HCT116 (cell line): ENCODE measurements at regions not wholly inside any gene's neighbourhood (a gene's known extent, or its start where the extent isn't known, plus 50 kb on each side); places are given as distances from the start of the nearest gene placed in this dataset.

Experiments
- ATAC-seq: fragments of 200-7000 bp; cut with Tn5 transposase; 2 replicates; pipeline ENCODE4 v1.9.1; 2020; ENCODE audit warnings: mild to moderate bottlenecking, moderate library complexity
- BruUV-seq: library from RNA; stranded (reverse); fragments of 400-500 nt; replicated peaks from 2 replicates; lab custom pipeline; 2021; lab: Mats Ljungman, UMichigan
- CTCF ChIA-PET: fragments of 300-600 bp; sonication (Branson Sonifier 250); formaldehyde crosslinking; loops from one replicate; lab custom pipeline; 2021; ENCODE audit warnings: antibody characterized with exemption; lab: Charles Lee
- POLR2A ChIA-PET: fragments of 300-600, 350-600 bp; sonication (Branson Sonifier 250); formaldehyde crosslinking; loops from one replicate; lab custom pipeline; 2021; ENCODE audit warnings: antibody characterized with exemption; lab: Charles Lee
- RAD21 ChIA-PET, 2 experiments: fragments of 300-600 bp; sonication (Branson Sonifier 250); formaldehyde crosslinking; loops; one replicate each; lab custom pipeline; 2023; ENCODE audit warnings: low total read pairs in 2 of 2; ENCODE audit not compliant: uncharacterized antibody in 2 of 2, unreplicated experiment in 2 of 2, low non-redundant PET in 1 of 2; lab: Charles Lee
- DNase-seq: peaks from one replicate; pipeline ENCODE4 v3.0.0-alpha.2; 2010; ENCODE audit warnings: low read depth, low spot score
- H2AFZ ChIP-seq: fragments of 200-600 bp; shearing (Covaris generic), sonication (generic); 2 replicates; pipeline ENCODE4 v1.6.1; 2017; ENCODE audit warnings: low read depth, mixed run types, mixed read lengths, antibody characterized with exemption, low read length; ENCODE audit not compliant: poor library complexity, severe bottlenecking
- H3K27ac ChIP-seq: 2 replicates; pipeline ENCODE4 v1.5.1; 2012; ENCODE audit warnings: low read depth, low read length
- H3K27me3 ChIP-seq: fragments of 200-600 bp; sonication (generic); 2 replicates; pipeline ENCODE4 v1.6.1; 2016; ENCODE audit warnings: mixed run types, low read length, mixed read lengths; ENCODE audit not compliant: insufficient read depth
- H3K36me3 ChIP-seq, 2 experiments: fragments of 200-500 bp in 1 of 2; fragments of 200-600 bp in 1 of 2; sonication (Bioruptor generic) in 1 of 2; sonication (generic) in 1 of 2; 2 replicates each; pipeline versions ENCODE4 v1.5.1 to v1.6.1; 2014 to 2016; ENCODE audit warnings: low read length in 2 of 2, inconsistent platforms in 1 of 2, mixed read lengths in 1 of 2, mixed run types in 1 of 2; ENCODE audit not compliant: insufficient read depth in 2 of 2, control insufficient read depth in 1 of 2
- H3K4me1 ChIP-seq, 2 experiments: fragments of 200-600 bp in 1 of 2; sonication (generic) in 1 of 2; 2 replicates each; pipeline versions ENCODE4 v1.5.1 to v1.6.1; 2012 to 2017; ENCODE audit warnings: low read length in 2 of 2, inconsistent platforms in 1 of 2, mild to moderate bottlenecking in 1 of 2, mixed read lengths in 1 of 2, mixed run types in 1 of 2, moderate library complexity in 1 of 2; ENCODE audit not compliant: insufficient read depth in 2 of 2, control insufficient read depth in 1 of 2
- H3K4me2 ChIP-seq: fragments of 200-600 bp; sonication (generic); 2 replicates; pipeline ENCODE4 v1.6.1; 2017; ENCODE audit warnings: mixed run types, low read length, mixed read lengths
- H3K4me3 ChIP-seq, 2 experiments: fragments of 200-600 bp in 1 of 2; sonication (generic) in 1 of 2; replicated peaks in 1 of 2; 2 replicates each; pipeline ENCODE4 v1.5.1; 2011 to 2016; ENCODE audit warnings: low read length in 2 of 2, control low read depth in 1 of 2, low read depth in 1 of 2, mild to moderate bottlenecking in 1 of 2, mixed read lengths in 1 of 2, mixed run types in 1 of 2
- H3K79me2 ChIP-seq: fragments of 200-600 bp; sonication (generic); 2 replicates; pipeline ENCODE4 v1.6.1; 2017; ENCODE audit warnings: mild to moderate bottlenecking, mixed run types, low read length, moderate library complexity, mixed read lengths; ENCODE audit not compliant: insufficient read depth
- H3K9ac ChIP-seq: fragments of 200-600 bp; sonication (generic); 2 replicates; pipeline ENCODE4 v1.6.1; 2016; ENCODE audit warnings: low read length, mixed read lengths
- H3K9me2 ChIP-seq: fragments of 200-600 bp; sonication (generic), shearing (Covaris generic); 2 replicates; pipeline ENCODE4 v1.6.1; 2017; ENCODE audit warnings: mixed run types, mild to moderate bottlenecking, moderate library complexity; ENCODE audit not compliant: insufficient read depth
- H3K9me3 ChIP-seq, 2 experiments: fragments of 200-500 bp in 1 of 2; fragments of 200-600 bp in 1 of 2; sonication (Bioruptor generic) in 1 of 2; sonication (generic) in 1 of 2; 2 replicates each; pipeline ENCODE4 v1.6.1; 2014 to 2017; ENCODE audit warnings: low read length in 2 of 2, mixed read lengths in 2 of 2, inconsistent platforms in 1 of 2, low read depth in 1 of 2, mild to moderate bottlenecking in 1 of 2, mixed run types in 1 of 2, moderate library complexity in 1 of 2; ENCODE audit not compliant: control insufficient read depth in 1 of 2, insufficient read depth in 1 of 2
- H4K20me1 ChIP-seq: fragments of 200-600 bp; sonication (generic), shearing (Covaris generic); 2 replicates; pipeline ENCODE4 v1.6.1; 2017; ENCODE audit warnings: mixed run types, mild to moderate bottlenecking, moderate library complexity; ENCODE audit not compliant: insufficient read depth
- CBX3 ChIP-seq: IDR thresholded peaks from 2 replicates; pipeline ENCODE4 v1.6.1; 2012; ENCODE audit warnings: low read depth
- EGR1 ChIP-seq: IDR thresholded peaks from 2 replicates; pipeline ENCODE4 v1.6.1; 2012; ENCODE audit warnings: low read depth
- EZH2 ChIP-seq: fragments of 200-600 bp; sonication (generic); IDR thresholded peaks from 2 replicates; pipeline ENCODE4 v1.6.1; 2017; ENCODE audit warnings: antibody characterized with exemption, mixed run types
- EZH2phosphoT487 ChIP-seq: fragments of 200-600 bp; IDR thresholded peaks from 2 replicates; pipeline ENCODE4 v1.6.1; 2018; ENCODE audit warnings: antibody characterized with exemption, borderline replicate concordance
- FOSL1 ChIP-seq: IDR thresholded peaks from 2 replicates; pipeline ENCODE4 v1.6.1; 2012; ENCODE audit warnings: low read depth
- POLR2A ChIP-seq: IDR thresholded peaks from 2 replicates; pipeline ENCODE4 v1.7.0; 2011; ENCODE audit warnings: borderline replicate concordance; ENCODE audit not compliant: insufficient read depth, insufficient read length; ENCODE audit errors: extremely low read depth
- POLR2AphosphoS5 ChIP-seq: IDR thresholded peaks from 2 replicates; pipeline ENCODE4 v1.6.1; 2011; ENCODE audit warnings: mild to moderate bottlenecking, low read depth, low read length, moderate library complexity
- RAD21 ChIP-seq: IDR thresholded peaks from 2 replicates; pipeline ENCODE4 v1.6.1; 2012; ENCODE audit warnings: low read depth, mild to moderate bottlenecking
- REST ChIP-seq: IDR thresholded peaks from 2 replicates; pipeline ENCODE4 v1.6.1; 2012; ENCODE audit warnings: low read depth
- SIN3A ChIP-seq: IDR thresholded peaks from 2 replicates; pipeline ENCODE4 v1.6.1; 2012; ENCODE audit warnings: low read depth
- SP1 ChIP-seq: IDR thresholded peaks from 2 replicates; pipeline ENCODE4 v1.6.1; 2012; ENCODE audit warnings: low read depth
- TCF7L2 ChIP-seq: IDR thresholded peaks from 2 replicates; pipeline ENCODE4 v1.7.0; 2011; ENCODE audit warnings: borderline replicate concordance, inconsistent platforms; ENCODE audit not compliant: insufficient read depth, insufficient read length; ENCODE audit errors: extremely low read depth
- YY1 ChIP-seq: IDR thresholded peaks from 2 replicates; pipeline ENCODE4 v1.6.1; 2011; ENCODE audit warnings: low read length, low read depth, moderate library complexity, mild to moderate bottlenecking; ENCODE audit not compliant: insufficient replicate concordance; ENCODE audit errors: extremely low read depth
- ZNF274 ChIP-seq: fragments of 200-500 bp; sonication (Bioruptor generic); IDR thresholded peaks from 2 replicates; pipeline ENCODE4 v1.6.1; 2014; ENCODE audit warnings: mild to moderate bottlenecking, low read depth, low read length, inconsistent platforms
- intact Hi-C: fragments of 100-400 bp; cut with micrococcal nuclease; formaldehyde crosslinking; loops from 2 replicates; pipeline ENCODE4 v1.10.0; 2022
- TF ChIP-seq, protein P1 (sequence below): IDR thresholded peaks from 2 replicates; pipeline ENCODE4 v1.6.1; 2012

GRCh38 chr10:126844406-126844805 lies 60.8 kb upstream of the DOCK1 start:
- H2AFZ ChIP-seq: no peak overlapping the region
- no peak for ATAC-seq
- no peak overlapping the region for H3K27ac ChIP-seq
- no peak overlapping the region for H3K9ac ChIP-seq
- no peaks in the 10 kb centered on the region for H4K20me1 ChIP-seq
- BruUV-seq: no TSS peak
- no peaks in the 10 kb centered on the region for H3K36me3 ChIP-seq
- H3K79me2 ChIP-seq: no peaks in the 10 kb centered on the region
- peaks cover 20% of the 10 kb centered on the region; the same call in 1 of the 2 replicates for H3K27me3 ChIP-seq
- POLR2A ChIA-PET: no interaction called here
- no peak for DNase-seq
- H3K4me1 ChIP-seq: no peaks in the 10 kb centered on the region
- no peaks in the 10 kb centered on the region for H3K9me2 ChIP-seq
- TF ChIP-seq FOSL1 (no peak), TCF7L2 (no peak), SP1 (no peak), EZH2phosphoT487 (no peak), YY1 (no peak), POLR2A (no peak), POLR2AphosphoS5 (no peak), CBX3 (no peak), EZH2 (no peak), SIN3A (no peak), ZNF274 (no peak), REST (no peak), RAD21 (no peak), EGR1 (no peak)
- TF ChIP-seq, protein P1, sequence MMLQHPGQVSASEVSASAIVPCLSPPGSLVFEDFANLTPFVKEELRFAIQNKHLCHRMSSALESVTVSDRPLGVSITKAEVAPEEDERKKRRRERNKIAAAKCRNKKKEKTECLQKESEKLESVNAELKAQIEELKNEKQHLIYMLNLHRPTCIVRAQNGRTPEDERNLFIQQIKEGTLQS: no peak
- TF ChIP-seq, all 23 proteins: peak for 0
- intact Hi-C loops: no loop called here
- ChIA-PET CTCF (no interaction called here), RAD21 (no interaction called here)
- Histone ChIP-seq H3K4me2 (no peak overlapping the region), H3K9me3 (no peaks in the 10 kb centered on the region), H3K4me3 (no peak overlapping the region)
